Right lobe of liver (tissue), 6 donors: ENCODE measurements at regions not wholly inside any gene's neighbourhood (a gene's known extent, or its start where the extent isn't known, plus 50 kb on each side); places are given as distances from the start of the nearest gene placed in this dataset.
A peak's percentile ranks its signal among the peaks of the same experiment; 100 is the strongest.

Experiments
- ATAC-seq, 4 donors: fragments of 200-7000 bp; cut with Tn5 transposase; one replicate each; pipeline ENCODE4 v1.9.1; 2020; ENCODE audit warnings: mild to moderate bottlenecking in 4 of 4, moderate library complexity in 4 of 4
- DNase-seq, 3 donors: peaks; one replicate each; pipeline ENCODE4 v3.0.0-alpha.2; 2020
- H3K27ac ChIP-seq, 3 donors: fragments of 200-600 bp; one replicate each; pipeline ENCODE4 v1.8.0; 2022
- H3K27me3 ChIP-seq, 2 donors: fragments of 200-600 bp; one replicate each; pipeline ENCODE4 v1.8.0; 2022
- H3K36me3 ChIP-seq, 4 donors: fragments of 200-600 bp; sonication (generic) in 1 of 4; one replicate each; pipeline versions ENCODE4 v1.5.1 to v1.8.0; 2017 to 2022; ENCODE audit warnings: control low read depth in 1 of 4
- H3K4me1 ChIP-seq, 4 donors: fragments of 200-600 bp; sonication (generic) in 1 of 4; one replicate each; pipeline versions ENCODE4 v1.5.1 to v1.8.0; 2017 to 2022; ENCODE audit warnings: control low read depth in 1 of 4
- H3K4me3 ChIP-seq, 3 donors: fragments of 200-600 bp; one replicate each; pipeline ENCODE4 v1.8.0; 2022
- H3K9me3 ChIP-seq, 4 donors: fragments of 200-600 bp; sonication (generic) in 1 of 4; one replicate each; pipeline versions ENCODE4 v1.5.1 to v1.8.0; 2017 to 2022; ENCODE audit warnings: control low read depth in 1 of 4
- CTCF ChIP-seq, 4 donors: fragments of 200-600 bp in 3 of 4; fragments of 450-650 bp in 1 of 4; IDR thresholded peaks; one replicate each; pipeline versions ENCODE4 v1.5.1 to v1.8.0; 2016 to 2022; ENCODE audit warnings: antibody characterized with exemption in 4 of 4, mild to moderate bottlenecking in 2 of 4
- POLR2A ChIP-seq: fragments of 450-650 bp; IDR thresholded peaks from one replicate; pipeline ENCODE4 v1.6.1; 2017; ENCODE audit warnings: antibody characterized with exemption, mild to moderate bottlenecking
- WGBS: methylation state at CpG from one replicate; pipeline ENCODE4 v1.1.6; 2018; ENCODE audit warnings: low coverage, low lambda C conversion rate; ENCODE audit not compliant: insufficient coverage; ENCODE audit errors: missing lambda C conversion rate; 5-methylcytosine and 5-hydroxymethylcytosine counted together
- intact Hi-C, 2 donors: fragments of 100-400 bp; cut with DNase I; formaldehyde crosslinking; loops; one replicate each; pipeline versions ENCODE4 v1.11.2 to v1.14.1; 2022
- donor health status: DM: no; HTN: yes; CAD: no.
- donor health status: DM: no; HTN: no; CAD: no.
- donor health status: DM: no; HTN: no; CAD: no.
- donor health status: DM: no; HTN: yes; CAD: no.
- donor health status: DM: no; HTN: yes; CAD: no.

- Histone ChIP-seq H3K27ac (no peak overlapping the region), H3K9me3 (no peaks in the 10 kb centered on the region), H3K36me3 (no peaks in the 10 kb centered on the region), H3K4me1 (no peaks in the 10 kb centered on the region), H3K27me3 (no peaks in the 10 kb centered on the region), H3K4me3 (no peak overlapping the region)
- intact Hi-C loops, result no loop called here
- DNase-seq (no peak), ATAC-seq (no peak)
- TF ChIP-seq POLR2A, result no peak
- no peak for TF ChIP-seq CTCF (IDR thresholded peaks at IDR 0.05)
- 40% methylated on average over 1 of the region's 4 CpGs for WGBS
These were observed 176.9 kb upstream of the GRB10 start for GRCh38 chr7:50959560-50959959.

GRCh38 chr7:50957855-50958254 is 175.2 kb upstream of the GRB10 start:
- intact Hi-C loops, result no loop called here
- ATAC-seq (peak in 1 of 4 donors; percentile 39), DNase-seq (no peak)
- Histone ChIP-seq H3K27ac (no peak overlapping the region), H3K4me1 (no peaks in the 10 kb centered on the region), H3K36me3 (no peaks in the 10 kb centered on the region), H3K27me3 (no peaks in the 10 kb centered on the region), H3K4me3 (no peak overlapping the region), H3K9me3 (no peaks in the 10 kb centered on the region)
- 34% methylated on average over 3 of the region's 3 CpGs for WGBS
- TF ChIP-seq CTCF (IDR thresholded peaks at IDR 0.05) (no peak), POLR2A (no peak)

- H3K27me3 ChIP-seq, result no peaks in the 10 kb centered on the region
- H3K36me3 ChIP-seq, result no peaks in the 10 kb centered on the region
- H3K27ac ChIP-seq, result no peak overlapping the region
- no peaks in the 10 kb centered on the region for H3K4me1 ChIP-seq
- DNase-seq, result no peak
- 57% methylated on average over 6 of the region's 6 CpGs for WGBS
- H3K4me3 ChIP-seq, result no peak overlapping the region
- TF ChIP-seq POLR2A, result no peak
- TF ChIP-seq CTCF (IDR thresholded peaks at IDR 0.05), result no peak
- no peak for ATAC-seq
- H3K9me3 ChIP-seq, result no peaks in the 10 kb centered on the region
- intact Hi-C loops, result no loop called here
These were observed 174.7 kb upstream of the GRB10 start for GRCh38 chr7:50957431-50957830.

GRCh38 chr7:50956522-50957155 is 173.9 kb upstream of the GRB10 start:
- intact Hi-C loops, result no loop called here
- WGBS, result 70% methylated on average over 6 of the region's 8 CpGs
- Histone ChIP-seq H3K4me1 (no peaks in the 10 kb centered on the region), H3K9me3 (no peaks in the 10 kb centered on the region), H3K36me3 (no peaks in the 10 kb centered on the region), H3K27me3 (no peaks in the 10 kb centered on the region), H3K27ac (no peak overlapping the region), H3K4me3 (no peak overlapping the region)
- TF ChIP-seq POLR2A (no peak), CTCF (IDR thresholded peaks at IDR 0.05) (no peak)
- DNase-seq, result no peak
- ATAC-seq, result peak in 1 of 4 donors; percentile 41

GRCh38 chr7:50954716-50955115 is 172.0 kb upstream of the GRB10 start:
- no peak overlapping the region for H3K4me3 ChIP-seq
- H3K27me3 ChIP-seq, result no peaks in the 10 kb centered on the region
- intact Hi-C loops, result no loop called here
- H3K4me1 ChIP-seq, result no peaks in the 10 kb centered on the region
- 64% methylated on average over 4 of the region's 5 CpGs for WGBS
- H3K36me3 ChIP-seq, result no peaks in the 10 kb centered on the region
- H3K9me3 ChIP-seq, result no peaks in the 10 kb centered on the region
- peak in 1 of 3 donors; percentile 35 for DNase-seq
- no peak for TF ChIP-seq CTCF (IDR thresholded peaks at IDR 0.05)
- TF ChIP-seq POLR2A, result no peak
- ATAC-seq, result peak; percentile 52 to 80 (median 67)
- H3K27ac ChIP-seq, result no peak overlapping the region
